MM.1S (cell line): ENCODE measurements at regions not wholly inside any gene's neighbourhood (a gene's known extent, or its start where the extent isn't known, plus 50 kb on each side); places are given as distances from the start of the nearest gene placed in this dataset.

Experiments used
- EZH2phosphoT487 ChIP-seq: fragments of 300-600 bp; sonication (generic); IDR thresholded peaks from 2 replicates; pipeline ENCODE4 v1.6.1; 2018; ENCODE audit warnings: antibody characterized with exemption, low read length
- TF ChIP-seq, protein P1 (sequence below): fragments of 300-600 bp; sonication (generic); IDR thresholded peaks from 2 replicates; pipeline ENCODE4 v1.5.1; 2016; ENCODE audit warnings: antibody characterized with exemption, low read length, mixed read lengths

DNA sequence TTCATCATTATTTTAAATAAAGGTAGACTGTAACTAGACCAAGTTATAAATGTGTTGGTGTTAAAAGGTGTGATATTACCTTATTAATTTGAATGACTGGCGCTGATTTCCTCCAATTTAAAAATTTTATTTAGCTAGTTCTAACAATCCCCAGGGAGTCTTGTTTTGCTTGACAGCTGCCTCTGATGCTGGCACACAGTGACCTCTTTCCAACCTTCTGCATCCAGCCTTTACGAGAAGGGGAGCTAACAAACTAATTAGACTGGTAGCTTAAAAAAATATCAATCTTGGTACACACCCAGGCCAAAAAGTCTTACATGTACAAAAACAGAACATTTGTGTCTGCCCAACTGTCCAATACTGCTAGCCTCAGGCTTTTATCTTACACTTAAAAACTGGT is 51.8 kb upstream of the ENPEP start:
- TF ChIP-seq, protein P1, sequence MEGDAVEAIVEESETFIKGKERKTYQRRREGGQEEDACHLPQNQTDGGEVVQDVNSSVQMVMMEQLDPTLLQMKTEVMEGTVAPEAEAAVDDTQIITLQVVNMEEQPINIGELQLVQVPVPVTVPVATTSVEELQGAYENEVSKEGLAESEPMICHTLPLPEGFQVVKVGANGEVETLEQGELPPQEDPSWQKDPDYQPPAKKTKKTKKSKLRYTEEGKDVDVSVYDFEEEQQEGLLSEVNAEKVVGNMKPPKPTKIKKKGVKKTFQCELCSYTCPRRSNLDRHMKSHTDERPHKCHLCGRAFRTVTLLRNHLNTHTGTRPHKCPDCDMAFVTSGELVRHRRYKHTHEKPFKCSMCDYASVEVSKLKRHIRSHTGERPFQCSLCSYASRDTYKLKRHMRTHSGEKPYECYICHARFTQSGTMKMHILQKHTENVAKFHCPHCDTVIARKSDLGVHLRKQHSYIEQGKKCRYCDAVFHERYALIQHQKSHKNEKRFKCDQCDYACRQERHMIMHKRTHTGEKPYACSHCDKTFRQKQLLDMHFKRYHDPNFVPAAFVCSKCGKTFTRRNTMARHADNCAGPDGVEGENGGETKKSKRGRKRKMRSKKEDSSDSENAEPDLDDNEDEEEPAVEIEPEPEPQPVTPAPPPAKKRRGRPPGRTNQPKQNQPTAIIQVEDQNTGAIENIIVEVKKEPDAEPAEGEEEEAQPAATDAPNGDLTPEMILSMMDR = no peak
- TF ChIP-seq EZH2phosphoT487 = no peak
